ENCODE measurements at regions not wholly inside any gene's neighbourhood (a gene's known extent, or its start where the extent isn't known, plus 50 kb on each side); places are given as distances from the start of the nearest gene placed in this dataset.

- DNase-seq (ENCODE audit: low spot score) (no peak), ATAC-seq (no peak)
- no peaks in the 10 kb centered on the region for H3K27me3 ChIP-seq (ENCODE audit: insufficient read depth)
- H3K36me3 ChIP-seq (ENCODE audit: insufficient read depth): no peaks in the 10 kb centered on the region
- H3K36me3 Mint-ChIP-seq (ENCODE audit: low read depth): peaks cover 31% of the 10 kb centered on the region
- H2AFZ ChIP-seq: no peak overlapping the region
- H3K4me2 ChIP-seq: no peak overlapping the region
- no peaks in the 10 kb centered on the region for H3K79me2 ChIP-seq (replicated peaks; ENCODE audit: insufficient read depth)
- peaks cover 18% of the 10 kb centered on the region for H3K4me1 Mint-ChIP-seq
- no peak overlapping the region for H3K4me3 ChIP-seq
- H3K4me3 Mint-ChIP-seq: no peak overlapping the region
- H3K9me2 ChIP-seq (ENCODE audit: insufficient read depth): 0 out of 2 replicates have a peak, but pooled peaks cover 7% of the 10 kb centered on the region
- no peak overlapping the region for H3K27ac Mint-ChIP-seq
- H3K27me3 Mint-ChIP-seq (ENCODE audit: insufficient read depth, low read depth, poor library complexity): no peaks in the 10 kb centered on the region
- TF ChIP-seq POLR2AphosphoS5 (IDR thresholded peaks at IDR 0.05; ENCODE audit: low read depth) (no peak), ZNF462 (CRISPR knock-in tag; IDR thresholded peaks at IDR 0.05) (no peak), ZNF331 (CRISPR knock-in tag; IDR thresholded peaks at IDR 0.05; ENCODE audit: low read depth) (no peak), STAT1 (IDR thresholded peaks at IDR 0.05; ENCODE audit: unreplicated experiment) (no peak), CREB1 (CRISPR knock-in tag; IDR thresholded peaks at IDR 0.05; ENCODE audit: low read depth) (no peak)
- TF ChIP-seq, protein P1, sequence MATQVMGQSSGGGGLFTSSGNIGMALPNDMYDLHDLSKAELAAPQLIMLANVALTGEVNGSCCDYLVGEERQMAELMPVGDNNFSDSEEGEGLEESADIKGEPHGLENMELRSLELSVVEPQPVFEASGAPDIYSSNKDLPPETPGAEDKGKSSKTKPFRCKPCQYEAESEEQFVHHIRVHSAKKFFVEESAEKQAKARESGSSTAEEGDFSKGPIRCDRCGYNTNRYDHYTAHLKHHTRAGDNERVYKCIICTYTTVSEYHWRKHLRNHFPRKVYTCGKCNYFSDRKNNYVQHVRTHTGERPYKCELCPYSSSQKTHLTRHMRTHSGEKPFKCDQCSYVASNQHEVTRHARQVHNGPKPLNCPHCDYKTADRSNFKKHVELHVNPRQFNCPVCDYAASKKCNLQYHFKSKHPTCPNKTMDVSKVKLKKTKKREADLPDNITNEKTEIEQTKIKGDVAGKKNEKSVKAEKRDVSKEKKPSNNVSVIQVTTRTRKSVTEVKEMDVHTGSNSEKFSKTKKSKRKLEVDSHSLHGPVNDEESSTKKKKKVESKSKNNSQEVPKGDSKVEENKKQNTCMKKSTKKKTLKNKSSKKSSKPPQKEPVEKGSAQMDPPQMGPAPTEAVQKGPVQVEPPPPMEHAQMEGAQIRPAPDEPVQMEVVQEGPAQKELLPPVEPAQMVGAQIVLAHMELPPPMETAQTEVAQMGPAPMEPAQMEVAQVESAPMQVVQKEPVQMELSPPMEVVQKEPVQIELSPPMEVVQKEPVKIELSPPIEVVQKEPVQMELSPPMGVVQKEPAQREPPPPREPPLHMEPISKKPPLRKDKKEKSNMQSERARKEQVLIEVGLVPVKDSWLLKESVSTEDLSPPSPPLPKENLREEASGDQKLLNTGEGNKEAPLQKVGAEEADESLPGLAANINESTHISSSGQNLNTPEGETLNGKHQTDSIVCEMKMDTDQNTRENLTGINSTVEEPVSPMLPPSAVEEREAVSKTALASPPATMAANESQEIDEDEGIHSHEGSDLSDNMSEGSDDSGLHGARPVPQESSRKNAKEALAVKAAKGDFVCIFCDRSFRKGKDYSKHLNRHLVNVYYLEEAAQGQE (IDR thresholded peaks at IDR 0.05; ENCODE audit: unreplicated experiment): no peak
- TF ChIP-seq, protein P2, sequence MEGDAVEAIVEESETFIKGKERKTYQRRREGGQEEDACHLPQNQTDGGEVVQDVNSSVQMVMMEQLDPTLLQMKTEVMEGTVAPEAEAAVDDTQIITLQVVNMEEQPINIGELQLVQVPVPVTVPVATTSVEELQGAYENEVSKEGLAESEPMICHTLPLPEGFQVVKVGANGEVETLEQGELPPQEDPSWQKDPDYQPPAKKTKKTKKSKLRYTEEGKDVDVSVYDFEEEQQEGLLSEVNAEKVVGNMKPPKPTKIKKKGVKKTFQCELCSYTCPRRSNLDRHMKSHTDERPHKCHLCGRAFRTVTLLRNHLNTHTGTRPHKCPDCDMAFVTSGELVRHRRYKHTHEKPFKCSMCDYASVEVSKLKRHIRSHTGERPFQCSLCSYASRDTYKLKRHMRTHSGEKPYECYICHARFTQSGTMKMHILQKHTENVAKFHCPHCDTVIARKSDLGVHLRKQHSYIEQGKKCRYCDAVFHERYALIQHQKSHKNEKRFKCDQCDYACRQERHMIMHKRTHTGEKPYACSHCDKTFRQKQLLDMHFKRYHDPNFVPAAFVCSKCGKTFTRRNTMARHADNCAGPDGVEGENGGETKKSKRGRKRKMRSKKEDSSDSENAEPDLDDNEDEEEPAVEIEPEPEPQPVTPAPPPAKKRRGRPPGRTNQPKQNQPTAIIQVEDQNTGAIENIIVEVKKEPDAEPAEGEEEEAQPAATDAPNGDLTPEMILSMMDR (conservative IDR thresholded peaks at IDR 0.05; ENCODE audit: low read depth in 2 of 2): no peak
- H3K9me3 Mint-ChIP-seq: peaks cover 27% of the 10 kb centered on the region
- H4K20me1 ChIP-seq (replicated peaks; ENCODE audit: insufficient read depth): no peaks in the 10 kb centered on the region
- 0 out of 2 replicates have a peak, but pooled peaks cover 3% of the 10 kb centered on the region for H3F3A ChIP-seq (replicated peaks; ENCODE audit: low read depth)
- no peak overlapping the region for H3K27ac ChIP-seq (ENCODE audit: low read depth)
- peaks cover 18% of the 10 kb centered on the region for H3K4me1 ChIP-seq (ENCODE audit: insufficient read depth)
These were observed 231.1 kb upstream of the IL12A start for GRCh38 chr3:159757341-159758060.
